ENCODE measurements at regions not wholly inside any gene's neighbourhood (a gene's known extent, or its start where the extent isn't known, plus 50 kb on each side); places are given as distances from the start of the nearest gene placed in this dataset.

- POLR2A ChIA-PET (ENCODE audit: unreplicated experiment): no interaction called here
- Histone ChIP-seq H3K9me1 (ENCODE audit: insufficient read depth, low read length) (no peaks in the 10 kb centered on the region), H4K5ac (ENCODE audit: low read depth, low read length) (no peak overlapping the region), H3K9ac (ENCODE audit: low read depth, low read length) (no peak overlapping the region), H2BK120ac (ENCODE audit: low read depth, low read length) (no peak overlapping the region), H3K9me3 (ENCODE audit: control insufficient read depth, insufficient read depth, low read length) (no peaks in the 10 kb centered on the region), H3K27me3 (ENCODE audit: control insufficient read depth, insufficient read depth, low read length) (no peaks in the 10 kb centered on the region), H3K4me1 (ENCODE audit: control insufficient read depth, insufficient read depth, low read length) (no peaks in the 10 kb centered on the region), H3K18ac (ENCODE audit: low read depth, low read length) (no peak overlapping the region), H4K20me1 (ENCODE audit: insufficient read depth, low read length) (no peaks in the 10 kb centered on the region), H3K27ac (ENCODE audit: insufficient read depth, low read length) (no peak overlapping the region), H2BK20ac (ENCODE audit: low read depth, low read length) (no peak overlapping the region), H3K4ac (ENCODE audit: low read depth, low read length) (no peak overlapping the region), H2BK15ac (ENCODE audit: low read depth, low read length) (no peak overlapping the region), H2BK5ac (ENCODE audit: low read depth, low read length, poor library complexity, severe bottlenecking) (no peak overlapping the region), H3K4me2 (ENCODE audit: low read depth, low read length) (no peak overlapping the region), H2AK9ac (replicated peaks; ENCODE audit: low read depth, low read length, poor library complexity) (no peak overlapping the region), H2AFZ (replicated peaks; ENCODE audit: low read length, poor library complexity) (no peak overlapping the region), H2AK5ac (ENCODE audit: low read depth, low read length) (no peak overlapping the region), H4K91ac (ENCODE audit: insufficient read depth, low read depth, low read length) (no peak overlapping the region), H3K56ac (ENCODE audit: extremely low read depth, insufficient read depth, low read length) (no peak overlapping the region), H3K23ac (ENCODE audit: low read depth, low read length) (no peak overlapping the region), H3K4me3 (ENCODE audit: insufficient read depth, low read depth, low read length) (no peak overlapping the region), H3K14ac (replicated peaks; ENCODE audit: low read depth, low read length) (no peak overlapping the region), H3K36me3 (ENCODE audit: control insufficient read depth, insufficient read depth, low read length) (no peaks in the 10 kb centered on the region), H4K8ac (ENCODE audit: low read depth in 2 of 2, low read length in 2 of 2) (no peak overlapping the region), H3K79me1 (ENCODE audit: low read depth in 1 of 2, low read length in 2 of 2) (no peaks in the 10 kb centered on the region)
- intact Hi-C loops (cut with micrococcal nuclease): no loop called here
- no TSS peak for BruUV-seq (replicated peaks)
- CTCF ChIA-PET: no interaction called here
- no CpG with 5 or more reads among the region's 2 CpGs for WGBS, 2 experiments (ENCODE audit: extremely low coverage in 2 of 2, insufficient read length in 1 of 2)
- in situ Hi-C loops (cut with MboI; ENCODE audit: low sequenced_read_pairs): no loop called here
- TF ChIP-seq CTCF (conservative IDR thresholded peaks at IDR 0.05; ENCODE audit: low read depth, low read length): no peak
- no peak for TF ChIP-seq RAD21 (IDR thresholded peaks at IDR 0.05; ENCODE audit: low read length)
- no peak for TF ChIP-seq MAFK (IDR thresholded peaks at IDR 0.05; ENCODE audit: low read depth, low read length)
- TF ChIP-seq SMC3 (IDR thresholded peaks at IDR 0.05; ENCODE audit: low read depth, low read length): no peak
- no peak for TF ChIP-seq MXI1 (IDR thresholded peaks at IDR 0.05; ENCODE audit: borderline replicate concordance, low read depth, low read length)
- TF ChIP-seq ELK1 (IDR thresholded peaks at IDR 0.05; ENCODE audit: borderline replicate concordance, low read depth, low read length): no peak
- no peak for TF ChIP-seq RCOR1 (IDR thresholded peaks at IDR 0.05; ENCODE audit: insufficient replicate concordance, low read length)
- TF ChIP-seq POLR2A (IDR thresholded peaks at IDR 0.05; ENCODE audit: low read depth, low read length): no peak
- TF ChIP-seq FOS (IDR thresholded peaks at IDR 0.05; ENCODE audit: low read depth, low read length): no peak
- no peak for TF ChIP-seq NFE2L2 (IDR thresholded peaks at IDR 0.05; ENCODE audit: low read depth, low read length)
- no peak for TF ChIP-seq BHLHE40 (IDR thresholded peaks at IDR 0.05; ENCODE audit: low read depth, low read length)
- TF ChIP-seq CEBPB (IDR thresholded peaks at IDR 0.05; ENCODE audit: low read depth, low read length): no peak
- TF ChIP-seq MAZ (IDR thresholded peaks at IDR 0.05; ENCODE audit: borderline replicate concordance, low read depth, low read length): no peak
- TF ChIP-seq RFX5 (IDR thresholded peaks at IDR 0.05; ENCODE audit: low read depth, low read length): no peak
- no peak for TF ChIP-seq CHD1 (IDR thresholded peaks at IDR 0.05; ENCODE audit: low read depth, low read length)
- TF ChIP-seq USF2 (IDR thresholded peaks at IDR 0.05; ENCODE audit: low read depth, low read length): no peak
- dilution Hi-C loops (cut with HindIII; ENCODE audit: low sequenced_read_pairs, unreplicated experiment): no loop called here
- DNase-seq (no peak), ATAC-seq (ENCODE audit: low read depth) (no peak)
Observed at GRCh38 chr6:151730496-151730870, 77.0 kb upstream of the ESR1 start.
